Endothelial cell (in vitro differentiated cells): ENCODE measurements at regions not wholly inside any gene's neighbourhood (a gene's known extent, or its start where the extent isn't known, plus 50 kb on each side); places are given as distances from the start of the nearest gene placed in this dataset.

Source experiments
- DNase-seq: peaks from one replicate; pipeline ENCODE4 v3.0.0; 2021; ENCODE audit warnings: low spot score
- H3K27ac Mint-ChIP-seq: one replicate; pipeline ENCODE4 v1.8.0; 2021; ENCODE audit warnings: mixed read lengths, inconsistent platforms; ENCODE audit not compliant: unreplicated experiment
- H3K27me3 Mint-ChIP-seq: one replicate; pipeline ENCODE4 v1.8.0; 2021; ENCODE audit warnings: mild to moderate bottlenecking, moderate library complexity, mixed read lengths, inconsistent platforms; ENCODE audit not compliant: unreplicated experiment
- H3K36me3 Mint-ChIP-seq: one replicate; pipeline ENCODE4 v1.8.0; 2021; ENCODE audit warnings: mild to moderate bottlenecking, low read depth, mixed read lengths, inconsistent platforms; ENCODE audit not compliant: unreplicated experiment
- H3K4me1 Mint-ChIP-seq: one replicate; pipeline ENCODE4 v1.8.0; 2021; ENCODE audit warnings: mild to moderate bottlenecking, mixed read lengths, inconsistent platforms; ENCODE audit not compliant: unreplicated experiment
- H3K4me3 Mint-ChIP-seq: one replicate; pipeline ENCODE4 v1.8.0; 2021; ENCODE audit warnings: mild to moderate bottlenecking, mixed read lengths, inconsistent platforms; ENCODE audit not compliant: unreplicated experiment
- H3K9me3 Mint-ChIP-seq: one replicate; pipeline ENCODE4 v1.8.0; 2021; ENCODE audit warnings: mixed read lengths, inconsistent platforms; ENCODE audit not compliant: unreplicated experiment
- CTCF ChIP-seq: fragments of 200-600 bp; sonication (generic); IDR thresholded peaks from one replicate; pipeline ENCODE4 v1.5.0; 2021; ENCODE audit warnings: antibody characterized with exemption; ENCODE audit not compliant: unreplicated experiment

GRCh38 chrX:79604364-79604763, 237.2 kb upstream of the ITM2A start:
- H3K27me3 Mint-ChIP-seq: no peaks in the 10 kb centered on the region
- no peaks in the 10 kb centered on the region for H3K36me3 Mint-ChIP-seq
- H3K27ac Mint-ChIP-seq: no peak overlapping the region
- no peaks in the 10 kb centered on the region for H3K9me3 Mint-ChIP-seq
- no peak for TF ChIP-seq CTCF
- no peak overlapping the region for H3K4me3 Mint-ChIP-seq
- no peak for DNase-seq
- no peaks in the 10 kb centered on the region for H3K4me1 Mint-ChIP-seq

GRCh38 chrX:79601341-79602131, 234.4 kb upstream of the ITM2A start:
- no peak overlapping the region for H3K27ac Mint-ChIP-seq
- H3K4me3 Mint-ChIP-seq: no peak overlapping the region
- TF ChIP-seq CTCF: no peak
- DNase-seq: no peak
- H3K27me3 Mint-ChIP-seq: no peaks in the 10 kb centered on the region
- no peaks in the 10 kb centered on the region for H3K4me1 Mint-ChIP-seq
- no peaks in the 10 kb centered on the region for H3K9me3 Mint-ChIP-seq
- H3K36me3 Mint-ChIP-seq: no peaks in the 10 kb centered on the region

- H3K27ac Mint-ChIP-seq: no peak overlapping the region
- no peaks in the 10 kb centered on the region for H3K36me3 Mint-ChIP-seq
- H3K27me3 Mint-ChIP-seq: no peaks in the 10 kb centered on the region
- no peaks in the 10 kb centered on the region for H3K9me3 Mint-ChIP-seq
- TF ChIP-seq CTCF: no peak
- no peak overlapping the region for H3K4me3 Mint-ChIP-seq
- H3K4me1 Mint-ChIP-seq: no peaks in the 10 kb centered on the region
- no peak for DNase-seq
Measured at GRCh38 chrX:79592259-79592658, 225.1 kb upstream of the ITM2A start.

GRCh38 chrX:79588233-79588632, 221.1 kb upstream of the ITM2A start:
- no peaks in the 10 kb centered on the region for H3K9me3 Mint-ChIP-seq

More at GRCh38 chrX:79588233-79588632, 221.1 kb upstream of the ITM2A start:
- no peak for DNase-seq
- Mint-ChIP-seq H3K4me3 (no peak overlapping the region), H3K36me3 (no peaks in the 10 kb centered on the region), H3K27ac (no peak overlapping the region), H3K27me3 (no peaks in the 10 kb centered on the region), H3K4me1 (no peaks in the 10 kb centered on the region)
- TF ChIP-seq CTCF: no peak
